Astrocyte (in vitro differentiated cells and primary cell): ENCODE measurements at regions not wholly inside any gene's neighbourhood (a gene's known extent, or its start where the extent isn't known, plus 50 kb on each side); places are given as distances from the start of the nearest gene placed in this dataset.

Experiments
- DNase-seq: peaks from one replicate; pipeline ENCODE4 v3.0.0-alpha.2; 2010; ENCODE audit warnings: low read depth
- FAIRE-seq: peaks from 2 replicates; lab custom pipeline; 2011; peaks lifted over from hg19 to GRCh38; lab: Jason Lieb, UNC
- H2AFZ ChIP-seq: 2 replicates; pipeline ENCODE4 v1.6.0; 2012; ENCODE audit warnings: low read depth, low read length, inconsistent platforms
- H3K27ac ChIP-seq: 2 replicates; pipeline ENCODE4 v1.5.1; 2011; ENCODE audit warnings: low read depth, low read length, inconsistent platforms
- H3K27me3 ChIP-seq: 2 replicates; pipeline ENCODE4 v1.6.0; 2011; ENCODE audit warnings: low read length, inconsistent platforms; ENCODE audit not compliant: insufficient read depth
- H3K36me3 ChIP-seq: 2 replicates; pipeline ENCODE4 v1.5.1; 2011; ENCODE audit warnings: low read length, inconsistent platforms; ENCODE audit not compliant: insufficient read depth
- H3K4me1 ChIP-seq: 2 replicates; pipeline ENCODE4 v1.5.1; 2011; ENCODE audit warnings: low read length, inconsistent platforms; ENCODE audit not compliant: insufficient read depth
- H3K4me2 ChIP-seq: 2 replicates; pipeline ENCODE4 v1.6.0; 2012; ENCODE audit warnings: low read length, inconsistent platforms
- H3K4me3 ChIP-seq: 2 replicates; pipeline ENCODE4 v1.5.1; 2011; ENCODE audit warnings: low read depth, mild to moderate bottlenecking, low read length, inconsistent platforms; ENCODE audit not compliant: insufficient read depth
- H3K79me2 ChIP-seq: 2 replicates; pipeline ENCODE4 v1.6.0; 2012; ENCODE audit warnings: mild to moderate bottlenecking, low read length, inconsistent platforms; ENCODE audit not compliant: insufficient read depth
- H3K9ac ChIP-seq: 2 replicates; pipeline ENCODE4 v1.6.0; 2012; ENCODE audit warnings: mild to moderate bottlenecking, low read length, inconsistent platforms
- H3K9me3 ChIP-seq: 2 replicates; pipeline ENCODE4 v1.5.1; 2012; ENCODE audit warnings: low read depth, mild to moderate bottlenecking, low read length, inconsistent platforms; ENCODE audit not compliant: insufficient read depth
- H4K20me1 ChIP-seq: 2 replicates; pipeline ENCODE4 v1.6.0; 2012; ENCODE audit warnings: low read length, inconsistent platforms; ENCODE audit not compliant: insufficient read depth
- H3K27ac Mint-ChIP-seq: one replicate; pipeline ENCODE4 v1.8.0; 2021; ENCODE audit warnings: mild to moderate bottlenecking, mixed read lengths; ENCODE audit not compliant: unreplicated experiment
- H3K27me3 Mint-ChIP-seq: one replicate; pipeline ENCODE4 v1.8.0; 2021; ENCODE audit warnings: low read depth, mixed read lengths; ENCODE audit not compliant: unreplicated experiment
- H3K36me3 Mint-ChIP-seq: one replicate; pipeline ENCODE4 v1.8.0; 2021; ENCODE audit warnings: low read depth, mixed read lengths; ENCODE audit not compliant: unreplicated experiment
- H3K4me1 Mint-ChIP-seq: one replicate; pipeline ENCODE4 v1.8.0; 2021; ENCODE audit warnings: low read depth, mixed read lengths; ENCODE audit not compliant: unreplicated experiment
- H3K4me3 Mint-ChIP-seq: one replicate; pipeline ENCODE4 v1.8.0; 2021; ENCODE audit warnings: mild to moderate bottlenecking, moderate library complexity, mixed read lengths; ENCODE audit not compliant: unreplicated experiment
- H3K9me3 Mint-ChIP-seq: one replicate; pipeline ENCODE4 v1.8.0; 2021; ENCODE audit warnings: mild to moderate bottlenecking, mixed read lengths; ENCODE audit not compliant: unreplicated experiment
- CTCF ChIP-seq: IDR thresholded peaks from 2 replicates; pipeline ENCODE4 v1.5.1; 2011; ENCODE audit warnings: low read depth, mild to moderate bottlenecking, inconsistent platforms, low read length, moderate library complexity; ENCODE audit not compliant: insufficient read depth
- EZH2 ChIP-seq: IDR thresholded peaks from 2 replicates; pipeline ENCODE4 v1.6.1; 2012; ENCODE audit warnings: mild to moderate bottlenecking, low read length, inconsistent platforms; ENCODE audit not compliant: insufficient read depth

- Mint-ChIP-seq H3K4me1 (no peaks in the 10 kb centered on the region), H3K27ac (no peak overlapping the region), H3K36me3 (no peaks in the 10 kb centered on the region), H3K4me3 (no peak overlapping the region), H3K9me3 (no peaks in the 10 kb centered on the region), H3K27me3 (peaks cover 16% of the 10 kb centered on the region)
- no peak overlapping the region for H3K9ac ChIP-seq
- DNase-seq (no peak), FAIRE-seq (no peak)
- H3K27me3 ChIP-seq: peaks cover 18% of the 10 kb centered on the region
- no peaks in the 10 kb centered on the region for H3K36me3 ChIP-seq
- H3K4me1 ChIP-seq: no peaks in the 10 kb centered on the region
- no peak overlapping the region for H2AFZ ChIP-seq
- no peak overlapping the region for H3K4me2 ChIP-seq
- no peak overlapping the region for H3K4me3 ChIP-seq
- no peaks in the 10 kb centered on the region for H3K79me2 ChIP-seq
- H4K20me1 ChIP-seq: no peaks in the 10 kb centered on the region
- no peaks in the 10 kb centered on the region for H3K9me3 ChIP-seq
- TF ChIP-seq CTCF (no peak), EZH2 (no peak)
- no peak overlapping the region for H3K27ac ChIP-seq
Observed at GRCh38 chr5:77832166-77832770, 56.1 kb upstream of the TBCA start.

GRCh38 chr5:77828445-77828844, 52.3 kb upstream of the TBCA start:
- Histone ChIP-seq H3K9me3 (no peaks in the 10 kb centered on the region), H2AFZ (no peak overlapping the region), H3K27ac (no peak overlapping the region), H3K4me3 (no peak overlapping the region), H3K36me3 (no peaks in the 10 kb centered on the region), H3K27me3 (peaks cover 23% of the 10 kb centered on the region), H3K79me2 (no peaks in the 10 kb centered on the region), H3K4me2 (no peak overlapping the region), H3K9ac (no peak overlapping the region), H4K20me1 (no peaks in the 10 kb centered on the region), H3K4me1 (no peaks in the 10 kb centered on the region)
- H3K27me3 Mint-ChIP-seq: peaks cover 3% of the 10 kb centered on the region
- TF ChIP-seq EZH2 (no peak), CTCF (peak; percentile 12)
- H3K27ac Mint-ChIP-seq: no peak overlapping the region
- DNase-seq (no peak), FAIRE-seq (no peak)
- H3K4me3 Mint-ChIP-seq: no peak overlapping the region
- H3K9me3 Mint-ChIP-seq: no peaks in the 10 kb centered on the region
- no peaks in the 10 kb centered on the region for H3K36me3 Mint-ChIP-seq
- no peaks in the 10 kb centered on the region for H3K4me1 Mint-ChIP-seq
